ENCODE measurements at regions not wholly inside any gene's neighbourhood (a gene's known extent, or its start where the extent isn't known, plus 50 kb on each side); places are given as distances from the start of the nearest gene placed in this dataset.
"Not testable (repeated sequence)": the region's sequence is repeated elsewhere in the genome, so short reads cannot be mapped to it uniquely, and the experiment has no call there.

DNA sequence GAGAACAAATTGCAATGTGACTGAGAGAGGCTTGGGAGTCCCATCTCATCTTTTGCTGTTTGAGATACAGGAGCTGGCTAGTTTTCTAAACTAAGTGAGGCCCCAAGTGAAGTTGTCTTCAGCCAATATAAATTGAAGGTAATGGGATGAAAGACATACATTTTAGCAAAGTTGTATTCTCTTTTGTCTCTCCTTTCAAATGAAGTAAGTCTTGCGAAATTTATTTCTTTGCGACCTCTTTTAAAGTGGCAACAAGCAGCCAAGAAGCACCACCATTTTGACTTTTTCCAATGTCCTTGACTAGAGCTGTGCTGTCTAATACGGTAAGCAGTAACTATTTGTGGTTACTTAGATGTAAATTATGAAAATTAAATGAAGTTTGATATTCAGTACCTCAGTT is 385.7 kb downstream of the USP25 start:
- intact Hi-C loops (cut with micrococcal nuclease): no loop called here

DNA sequence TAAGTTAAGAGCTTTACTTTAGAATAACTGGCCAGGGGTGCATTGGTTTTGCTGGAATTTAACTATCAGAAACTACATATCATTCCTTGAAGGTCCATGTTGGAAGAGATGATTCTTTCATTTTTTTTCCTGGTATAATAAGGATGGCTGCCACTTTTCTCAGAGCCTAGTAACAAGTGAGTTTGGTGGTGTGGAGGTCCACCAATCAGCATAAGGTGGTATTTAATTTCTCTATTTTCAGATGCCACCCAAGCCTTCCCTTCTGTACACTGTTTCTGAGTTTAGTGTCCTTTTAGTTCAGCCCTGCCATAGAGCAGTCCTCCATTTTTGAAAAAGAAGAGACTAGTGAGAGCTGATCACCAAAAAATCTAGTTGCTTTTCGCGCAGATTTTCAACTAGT is 386.3 kb downstream of the USP25 start:
- intact Hi-C loops (cut with micrococcal nuclease): no loop called here

DNA sequence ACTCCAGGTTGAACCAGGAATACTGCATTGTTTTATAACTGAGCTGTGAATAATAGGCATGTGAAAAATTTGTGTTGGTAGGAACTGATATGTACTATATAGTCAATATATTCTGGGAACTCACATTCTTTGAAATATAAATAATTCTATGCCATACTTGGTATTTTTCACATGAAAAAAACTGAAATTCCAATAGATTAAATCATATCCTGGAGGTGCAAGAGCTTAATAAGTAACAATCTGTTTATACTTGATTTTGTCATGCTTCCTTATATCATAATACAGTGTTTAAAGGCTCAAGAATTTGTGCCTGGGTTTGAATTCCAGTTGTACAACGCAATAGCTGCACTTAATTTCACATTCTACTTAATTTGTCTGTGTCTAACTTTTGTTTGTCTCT is 387.0 kb downstream of the USP25 start:
- intact Hi-C loops (cut with micrococcal nuclease): no loop called here

DNA sequence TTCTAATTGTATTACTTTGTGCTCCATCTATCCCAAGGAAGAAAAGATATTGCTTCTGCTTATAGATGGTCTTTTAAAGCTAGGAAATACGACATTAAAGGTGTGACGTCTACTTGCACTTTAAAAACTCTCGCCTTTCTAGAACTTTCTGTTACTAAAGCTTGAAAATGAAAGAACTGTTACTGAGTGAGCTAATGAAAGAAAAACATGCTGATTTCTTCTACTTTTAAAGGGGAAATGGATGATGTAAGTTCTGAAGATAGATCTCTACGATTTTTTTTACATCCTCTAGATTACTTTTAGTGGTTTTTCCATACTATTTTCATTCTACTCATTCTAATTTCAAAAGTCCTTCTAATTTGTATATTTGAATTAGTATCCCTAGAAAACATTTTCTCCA is 387.5 kb downstream of the USP25 start:
- intact Hi-C loops (cut with micrococcal nuclease): no loop called here

DNA sequence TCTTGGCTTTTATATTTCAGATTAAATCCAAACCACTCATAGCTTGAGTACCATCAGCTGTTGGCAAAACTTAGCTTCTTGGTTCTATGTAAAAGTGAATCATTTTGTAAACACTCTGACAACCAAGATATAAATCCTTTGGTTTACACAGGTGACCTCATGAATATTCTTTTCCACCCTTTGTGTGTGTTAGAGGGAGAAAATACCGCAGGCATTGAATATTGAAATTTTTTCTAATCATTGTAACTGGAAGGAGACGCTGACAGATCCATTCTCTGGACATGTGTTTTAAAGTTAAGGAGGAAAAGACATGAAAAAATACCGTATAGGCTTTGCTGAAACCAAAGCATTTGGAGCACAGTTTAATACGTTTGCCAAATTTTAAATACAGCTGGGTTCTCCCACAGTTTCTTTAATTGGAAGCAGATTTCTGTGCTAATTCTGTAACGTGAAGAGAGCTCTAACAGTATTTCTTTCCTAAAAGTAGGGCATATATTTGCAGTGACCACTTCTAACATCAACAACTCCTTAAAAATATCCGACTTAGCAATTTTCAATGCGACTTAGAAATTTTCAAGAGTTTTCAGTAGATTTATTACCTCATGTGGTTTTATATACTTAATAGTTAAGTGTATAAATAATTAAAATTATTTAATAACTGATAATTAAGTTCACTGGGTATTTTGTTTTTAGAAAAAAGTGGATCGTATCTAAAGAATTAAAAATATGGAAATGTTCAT is 388.2 kb downstream of the USP25 start:
- intact Hi-C loops (cut with micrococcal nuclease): no loop called here

DNA sequence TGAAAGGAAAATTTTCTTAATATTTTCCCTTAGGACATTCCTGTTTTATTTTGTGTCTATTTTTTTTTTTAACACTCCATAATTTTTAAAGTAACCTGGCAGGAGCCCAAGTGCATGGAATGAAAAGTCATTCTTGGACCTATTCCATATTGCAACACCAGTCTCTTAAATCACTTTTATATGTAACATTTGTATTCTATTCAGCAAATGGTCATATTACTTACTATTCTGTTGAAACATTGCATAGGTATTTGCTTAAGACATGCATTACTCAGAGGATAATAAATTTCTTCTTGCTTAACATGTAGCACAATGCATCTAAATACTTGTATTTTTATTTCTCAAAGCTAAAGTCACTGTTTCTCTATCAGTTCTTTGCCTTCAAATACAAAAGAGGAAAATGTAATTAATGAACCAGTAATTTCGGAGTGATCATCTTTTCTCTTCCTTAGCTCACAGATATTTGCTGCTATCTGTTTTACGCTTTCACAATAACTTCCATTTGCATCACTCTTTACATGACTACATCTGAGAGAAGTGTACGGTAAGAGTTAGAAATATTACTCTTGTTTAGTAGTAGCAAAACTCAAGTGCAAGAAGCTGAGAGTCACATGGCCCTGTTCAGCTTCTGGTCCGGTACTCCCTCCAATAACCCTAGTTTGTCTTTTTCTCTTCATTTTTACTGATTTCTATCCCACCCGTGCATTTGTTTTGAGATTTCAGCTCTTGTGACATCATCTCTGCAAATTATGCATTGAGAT is 394.8 kb downstream of the USP25 start:
- intact Hi-C loops (cut with micrococcal nuclease): no loop called here

DNA sequence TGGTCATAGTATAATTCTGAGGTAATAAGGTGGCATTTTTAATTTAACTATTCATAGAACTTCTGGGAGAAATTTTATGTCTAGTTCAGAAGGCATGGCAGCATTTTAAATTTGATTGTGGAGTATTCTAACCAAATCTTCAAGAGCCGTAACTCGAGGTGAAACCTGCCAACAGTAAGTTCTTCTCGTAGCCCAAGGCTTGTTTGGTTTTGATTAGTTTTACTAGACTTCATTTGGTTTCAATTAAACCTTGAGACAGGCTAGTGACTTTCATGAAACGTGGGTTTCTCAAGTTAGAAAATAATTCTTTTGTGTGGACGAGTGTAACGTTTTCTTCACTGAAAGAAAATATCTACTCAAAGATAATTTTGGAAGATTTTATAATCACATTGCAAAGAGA is 395.5 kb downstream of the USP25 start:
- intact Hi-C loops (cut with micrococcal nuclease): no loop called here

DNA sequence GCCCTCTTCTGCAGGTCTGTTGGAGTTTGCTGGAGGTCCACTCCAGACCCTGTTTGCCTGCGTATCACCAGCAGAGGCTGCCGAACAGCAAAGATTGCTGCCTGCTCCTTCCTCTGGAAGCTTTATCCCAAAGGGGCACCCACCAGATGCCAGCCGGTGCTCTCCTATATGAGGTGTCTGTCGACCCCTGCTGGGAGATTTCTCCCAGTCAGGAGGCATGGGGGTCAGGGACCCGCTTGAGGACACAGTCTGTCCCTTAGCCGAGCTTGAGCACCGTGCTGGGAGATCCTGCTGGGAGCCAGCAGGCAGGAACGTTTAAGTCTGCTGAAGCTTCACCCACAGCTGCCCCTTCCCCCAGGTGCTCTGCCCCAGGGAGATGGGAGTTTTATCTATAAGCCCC is 402.7 kb downstream of the USP25 start:
- intact Hi-C loops (cut with micrococcal nuclease): not testable (repeated sequence)

DNA sequence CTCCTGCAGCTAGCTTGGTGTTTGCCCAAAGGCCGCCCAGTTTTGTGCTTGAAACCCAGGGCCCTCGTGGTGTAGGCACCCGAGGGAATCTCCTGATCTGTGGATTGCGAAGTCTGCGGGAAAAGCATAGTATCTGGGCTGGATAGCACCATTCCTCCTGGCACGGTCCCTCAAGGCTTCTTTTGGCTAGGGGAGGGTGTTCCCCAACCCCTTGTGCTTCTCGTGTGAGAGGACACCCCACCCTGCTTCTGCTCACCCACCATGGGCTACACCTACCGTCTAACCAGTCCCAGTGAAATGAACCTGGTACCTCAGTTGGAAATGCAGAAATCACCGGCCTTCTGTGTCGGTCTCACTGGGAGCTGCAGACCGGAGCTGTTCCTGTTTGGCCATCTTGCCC is 403.5 kb downstream of the USP25 start:
- intact Hi-C loops (cut with micrococcal nuclease): no loop called here

DNA sequence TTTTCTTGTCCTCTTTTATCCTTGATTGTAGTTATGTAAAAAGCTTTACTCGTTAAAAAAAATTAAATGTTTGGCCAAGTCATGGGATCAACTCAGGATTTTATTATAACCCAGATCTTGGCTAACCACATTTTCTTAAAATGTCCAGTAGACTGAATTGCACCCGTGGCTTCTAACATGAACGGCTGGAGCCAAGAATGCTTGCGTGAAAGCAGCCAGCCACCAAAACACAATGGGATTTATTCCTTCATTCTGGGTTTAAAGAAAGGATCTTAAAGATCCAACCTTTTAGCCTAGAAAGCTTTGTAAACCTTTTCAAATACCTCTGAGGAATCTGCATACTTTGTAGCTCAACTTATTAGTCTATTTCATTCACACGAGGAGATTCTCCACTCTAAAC is 404.4 kb downstream of the USP25 start:
- intact Hi-C loops (cut with micrococcal nuclease): no loop called here

DNA sequence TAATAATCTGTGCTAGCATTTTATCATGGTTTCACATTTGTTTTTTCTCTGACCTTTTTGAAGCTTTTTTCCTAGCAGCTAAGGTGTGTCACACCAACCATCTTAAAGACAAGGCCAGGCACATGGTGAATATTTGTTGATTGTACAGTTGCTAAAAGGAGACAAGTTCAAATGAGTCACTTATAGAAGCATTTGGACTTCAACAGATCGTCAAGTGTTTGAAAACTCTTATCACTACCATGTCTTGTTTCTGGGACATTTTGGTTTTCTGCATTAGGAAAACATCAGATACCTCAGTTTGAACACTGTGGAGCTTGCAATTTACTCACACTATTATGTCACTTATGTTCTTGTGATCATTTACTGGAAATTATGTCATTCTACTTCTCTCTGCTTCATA is 407.3 kb downstream of the USP25 start:
- intact Hi-C loops (cut with micrococcal nuclease): no loop called here

DNA sequence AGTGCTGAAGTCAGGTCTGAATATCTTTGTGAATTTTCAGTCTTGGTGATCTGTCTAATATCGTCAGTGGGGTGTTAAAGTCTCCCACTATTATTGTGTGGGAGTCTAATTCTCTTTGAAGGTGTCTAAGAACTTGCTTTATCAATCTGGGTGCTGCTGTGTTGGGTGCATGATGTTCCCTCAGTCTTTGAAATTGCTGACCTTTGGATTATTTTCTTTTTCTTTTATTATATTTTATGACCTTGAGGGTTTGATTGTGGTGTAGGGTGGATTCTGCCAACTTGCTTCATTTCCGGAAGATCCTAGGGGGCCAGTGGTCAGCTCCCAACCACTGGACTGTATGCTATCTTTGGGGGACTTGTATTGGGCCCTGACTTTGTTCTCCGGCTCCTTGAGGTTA is 415.3 kb downstream of the USP25 start:
- intact Hi-C loops (cut with micrococcal nuclease): no loop called here

DNA sequence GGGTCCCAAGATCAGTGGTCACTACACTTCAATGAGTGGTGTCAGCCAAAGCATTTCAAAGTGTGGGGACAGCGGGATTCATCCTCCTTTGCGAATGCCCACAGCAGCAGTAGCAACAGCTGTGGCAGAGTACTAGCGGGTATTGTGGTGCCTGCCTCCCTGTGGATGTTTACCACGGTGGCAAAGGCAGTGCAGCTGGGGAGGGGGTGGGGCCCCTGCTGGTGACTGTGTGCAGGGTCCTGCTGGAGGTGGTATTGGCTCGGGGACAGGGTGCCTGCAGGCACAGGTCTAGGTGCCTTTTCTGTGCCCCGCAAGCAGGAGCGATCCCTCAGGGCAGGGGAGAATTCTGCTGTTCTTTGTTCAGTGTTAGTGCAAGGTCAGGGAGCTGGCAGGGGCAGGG is 415.7 kb downstream of the USP25 start:
- intact Hi-C loops (cut with micrococcal nuclease): no loop called here

DNA sequence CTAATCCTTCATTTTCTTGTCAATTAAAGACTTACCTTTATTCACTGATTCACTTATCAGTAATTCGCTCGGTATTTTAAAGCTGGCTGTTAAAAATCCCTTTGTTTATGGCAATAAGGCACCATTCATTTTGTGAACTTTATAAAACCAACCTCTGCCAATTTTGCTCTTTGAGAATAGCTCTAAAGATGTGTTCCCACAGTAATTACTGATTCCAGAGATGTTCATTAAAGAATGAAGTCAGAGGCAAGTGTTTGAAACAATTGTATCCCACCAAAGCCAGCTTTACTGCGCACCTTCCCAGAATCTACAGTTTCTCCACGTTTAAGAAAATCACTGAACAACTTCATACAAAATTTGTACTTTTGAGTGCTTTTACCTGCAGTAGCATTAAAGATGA is 424.5 kb downstream of the USP25 start:
- intact Hi-C loops (cut with micrococcal nuclease): no loop called here

DNA sequence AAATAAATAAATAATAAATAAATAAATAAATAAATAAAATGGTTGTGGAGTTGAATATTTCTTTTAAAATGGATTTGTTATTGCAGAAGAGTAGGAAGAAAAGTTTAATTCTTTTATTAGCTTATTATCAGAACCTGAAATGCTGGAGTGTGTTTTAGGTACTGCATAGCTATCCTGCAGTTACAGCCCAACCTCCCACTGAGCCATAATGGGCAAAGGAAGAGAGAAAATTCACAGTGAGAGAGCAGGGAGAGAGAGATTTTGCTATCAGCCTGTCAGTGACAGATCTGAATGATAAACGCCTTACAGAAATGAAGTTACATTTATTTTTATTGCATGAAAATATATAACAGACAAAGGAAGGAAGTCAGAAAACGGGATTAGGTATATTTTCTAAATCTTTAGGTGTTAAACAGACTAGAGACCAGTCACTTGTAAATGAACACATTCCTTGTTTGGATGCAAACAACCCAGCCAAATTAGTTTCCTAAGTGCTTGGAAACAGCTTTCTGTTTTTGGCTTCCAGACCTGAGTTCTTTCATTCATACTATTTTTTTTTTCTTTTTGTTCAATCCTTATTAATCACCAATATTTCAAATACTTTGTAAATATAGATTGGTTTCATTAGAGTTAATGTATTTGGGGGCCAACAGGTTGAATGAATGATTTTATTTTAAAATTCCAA is 425.3 kb downstream of the USP25 start:
- intact Hi-C loops (cut with micrococcal nuclease): no loop called here

DNA sequence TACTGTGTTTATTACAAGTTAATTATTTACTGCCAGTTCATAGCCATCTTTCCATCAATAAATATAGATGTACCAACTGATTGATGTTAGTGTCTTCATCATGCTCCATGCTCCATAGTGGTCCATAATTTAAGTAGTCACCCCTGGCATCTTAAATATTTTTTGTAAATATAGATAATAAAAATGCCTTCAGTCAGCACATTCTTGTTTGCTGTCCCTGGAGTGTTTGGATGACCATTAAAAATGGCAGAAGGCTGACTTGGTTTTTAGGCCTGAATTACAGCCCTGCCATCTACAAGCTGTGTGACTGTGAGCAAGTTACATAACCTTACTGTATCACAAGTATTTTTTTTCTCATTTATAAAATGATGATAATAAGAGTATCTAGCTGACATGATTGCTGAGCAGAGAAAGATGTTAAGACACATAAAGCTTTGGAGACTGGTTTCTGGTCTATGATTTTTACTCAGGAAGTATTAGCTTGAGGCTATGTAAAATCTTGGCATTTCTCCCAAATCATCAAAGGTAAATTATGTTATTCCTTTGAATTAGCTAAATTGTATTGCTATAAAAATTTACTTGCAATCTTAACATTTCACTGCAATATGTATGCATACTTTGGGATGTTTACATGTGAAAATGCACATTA is 427.2 kb downstream of the USP25 start:
- intact Hi-C loops (cut with micrococcal nuclease): no loop called here

DNA sequence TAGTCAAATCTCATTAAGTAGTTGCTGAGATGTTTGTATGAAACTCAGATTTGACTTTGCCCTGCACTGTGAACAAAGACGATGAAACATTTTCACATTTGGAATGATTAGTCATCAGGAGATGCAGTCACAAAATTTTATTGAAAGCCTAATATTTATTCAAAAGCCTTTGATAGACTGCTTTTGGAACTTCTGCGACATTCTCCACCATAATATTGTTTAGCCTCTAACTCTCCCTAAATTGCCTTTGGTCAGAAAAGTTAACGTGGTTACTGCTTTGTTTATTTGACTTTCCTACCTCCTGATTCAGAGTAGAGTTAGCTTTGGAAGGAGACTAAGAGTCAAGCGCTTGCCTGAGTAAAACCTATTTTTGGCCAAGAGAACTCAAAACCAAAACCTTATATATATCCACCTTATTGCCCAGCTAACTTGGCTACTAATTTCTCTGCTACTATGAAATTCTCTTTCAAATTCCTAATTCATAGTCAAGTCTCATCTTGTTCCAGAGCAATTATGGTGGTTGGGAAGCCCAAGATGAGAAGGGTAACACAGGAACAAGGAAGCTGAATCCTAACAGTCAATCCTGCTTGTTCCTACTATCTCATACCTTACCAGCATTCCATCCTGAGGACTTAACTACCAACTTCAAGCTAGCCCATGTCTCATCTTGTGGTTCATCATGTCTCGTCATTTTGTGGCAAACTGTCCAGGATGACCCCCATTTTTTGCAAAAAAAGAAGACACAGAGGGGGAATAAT is 429.6 kb downstream of the USP25 start:
- intact Hi-C loops (cut with micrococcal nuclease): no loop called here

DNA sequence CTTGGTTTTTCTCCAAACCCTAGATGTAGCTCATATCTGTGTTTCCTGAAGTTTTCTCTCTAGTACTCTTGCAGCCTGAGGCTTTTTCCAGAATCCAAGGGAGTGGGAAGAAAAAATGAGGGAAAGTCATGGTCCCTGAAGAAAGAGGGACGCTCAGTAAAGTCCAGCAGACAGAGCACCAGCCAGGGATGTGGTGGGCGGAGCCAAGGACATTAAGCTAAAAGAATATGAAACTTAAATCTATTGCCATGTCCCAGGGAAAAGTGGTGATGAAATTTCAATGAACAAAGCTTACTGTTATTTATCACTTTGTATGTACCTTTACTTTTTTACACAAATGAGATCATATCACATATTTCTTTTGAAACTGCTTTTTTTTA is 430.2 kb downstream of the USP25 start:
- intact Hi-C loops (cut with micrococcal nuclease): no loop called here

DNA sequence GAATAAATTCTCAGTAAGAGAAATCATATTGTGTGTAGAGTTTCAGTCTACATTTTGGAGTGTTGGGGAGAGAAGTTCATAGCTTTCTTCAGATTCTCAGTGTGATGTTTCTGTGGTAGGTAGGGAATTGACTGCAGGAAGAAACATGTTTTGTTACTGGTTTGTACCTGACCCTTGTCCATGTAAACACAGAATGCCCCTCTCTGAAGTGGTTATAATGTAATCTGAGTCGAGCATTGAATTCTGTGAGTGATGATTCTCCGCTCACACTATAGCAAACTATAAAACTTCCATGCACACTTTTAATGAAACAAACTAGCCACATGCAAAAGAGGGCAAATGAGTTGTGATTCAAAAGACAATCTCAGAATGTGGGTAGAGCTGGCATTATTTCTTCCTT is 433.2 kb downstream of the USP25 start:
- intact Hi-C loops (cut with micrococcal nuclease): no loop called here

DNA sequence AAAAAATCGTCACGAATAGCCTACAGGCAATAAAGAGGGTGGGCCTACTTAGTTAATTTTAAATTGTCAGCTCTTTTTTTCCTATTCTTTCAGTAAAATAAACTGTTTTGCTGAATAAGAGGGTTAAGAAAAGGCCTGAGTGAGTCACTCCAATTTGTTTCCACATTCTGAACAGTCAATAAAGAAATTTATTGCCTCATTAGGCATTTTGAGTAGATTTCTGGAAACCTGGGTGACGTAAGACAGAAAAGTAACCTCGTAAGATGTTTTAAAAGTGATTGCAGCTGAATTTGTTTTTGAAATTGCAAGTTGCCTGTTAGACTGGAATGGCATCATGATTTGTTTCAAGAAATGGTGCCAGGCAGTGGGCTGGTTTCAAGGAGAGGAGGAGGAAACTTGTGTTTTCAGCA is 439.3 kb downstream of the USP25 start:
- intact Hi-C loops (cut with micrococcal nuclease): no loop called here

DNA sequence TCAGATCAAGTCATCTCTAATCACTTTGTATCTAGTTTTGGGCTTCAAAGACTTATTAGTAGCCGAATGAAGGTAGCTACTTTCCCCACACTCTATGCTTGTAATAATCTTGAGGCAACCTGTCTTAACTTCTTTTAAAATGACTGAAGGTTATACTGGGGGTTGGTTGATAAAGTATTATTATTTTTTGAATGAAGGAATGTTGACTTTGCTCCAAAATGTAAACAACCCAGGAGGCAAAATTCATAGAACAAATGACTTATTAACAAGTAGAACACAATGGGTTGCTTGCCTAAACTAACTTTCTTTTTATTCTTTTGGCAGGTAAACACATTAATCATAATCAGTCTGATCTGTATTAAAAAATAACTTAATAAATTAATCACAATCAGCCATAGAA is 440.0 kb downstream of the USP25 start:
- intact Hi-C loops (cut with micrococcal nuclease): no loop called here

Measured in T-helper 2 cell treated with Interferon-gamma antibody and Interleukin-4, amounts not matched to agents 100 ng/mL and 5 ng/mL, for 36 hours (primary cell).